Common myeloid progenitor, CD34-positive (primary cell): ENCODE measurements at regions not wholly inside any gene's neighbourhood (a gene's known extent, or its start where the extent isn't known, plus 50 kb on each side); places are given as distances from the start of the nearest gene placed in this dataset.
"Not testable (repeated sequence)": the region's sequence is repeated elsewhere in the genome, so short reads cannot be mapped to it uniquely, and the experiment has no call there.

Experiments used
- CTCF ChIA-PET: fragments of 350-600 bp; sonication (Branson Sonifier 250); formaldehyde crosslinking; loops from one replicate; lab custom pipeline; 2021; ENCODE audit warnings: antibody characterized with exemption; lab: Charles Lee
- POLR2A ChIA-PET: fragments of 350-600 bp; sonication (Branson Sonifier 250); formaldehyde crosslinking; loops from one replicate; lab custom pipeline; 2021; ENCODE audit warnings: antibody characterized with exemption; lab: Charles Lee
- DNase-seq, 3 donors: peaks; one replicate each; pipeline versions ENCODE4 v3.0.0 to v3.0.0-alpha.2; 2013
- H3K27ac ChIP-seq, 2 experiments: 1 replicate in 1 of 2; 2 replicates in 1 of 2; pipeline ENCODE4 v1.7.0; 2013; ENCODE audit warnings: inconsistent platforms in 2 of 2, low read length in 2 of 2, mild to moderate bottlenecking in 2 of 2, low read depth in 1 of 2, moderate library complexity in 1 of 2; ENCODE audit not compliant: severe bottlenecking in 2 of 2, insufficient read depth in 1 of 2, poor library complexity in 1 of 2
- H3K27me3 ChIP-seq, 5 experiments: replicated peaks in 2 of 5; 1 replicate in 3 of 5; 2 replicates in 2 of 5; pipeline versions ENCODE4 v1.6.1 to v1.7.0; 2013; ENCODE audit warnings: low read length in 4 of 5, mild to moderate bottlenecking in 2 of 5, moderate library complexity in 2 of 5, inconsistent platforms in 1 of 5; ENCODE audit not compliant: insufficient read depth in 5 of 5, control insufficient read depth in 4 of 5
- H3K36me3 ChIP-seq, 4 experiments: 1 replicate in 2 of 4; 2 replicates in 2 of 4; pipeline versions ENCODE4 v1.6.1 to v1.7.0; 2013; ENCODE audit warnings: low read length in 3 of 4, control low read depth in 1 of 4, mild to moderate bottlenecking in 1 of 4; ENCODE audit not compliant: control insufficient read depth in 4 of 4, insufficient read depth in 4 of 4
- H3K4me1 ChIP-seq, 4 experiments: 1 replicate in 3 of 4; 2 replicates in 1 of 4; pipeline versions ENCODE4 v1.6.1 to v1.7.1; 2013; ENCODE audit warnings: low read length in 3 of 4, mild to moderate bottlenecking in 3 of 4, control low read depth in 1 of 4, inconsistent platforms in 1 of 4, moderate library complexity in 1 of 4; ENCODE audit not compliant: control insufficient read depth in 4 of 4, insufficient read depth in 4 of 4; ENCODE audit errors: control extremely low read depth in 1 of 4
- H3K4me3 ChIP-seq, 7 experiments: 1 replicate in 4 of 7; 2 replicates in 3 of 7; pipeline versions ENCODE4 v1.5.1 to v1.7.0; 2013; ENCODE audit warnings: mild to moderate bottlenecking in 7 of 7, low read length in 6 of 7, moderate library complexity in 6 of 7, inconsistent platforms in 2 of 7, low read depth in 2 of 7, control low read depth in 1 of 7; ENCODE audit not compliant: insufficient read depth in 4 of 7, control insufficient read depth in 1 of 7; ENCODE audit errors: extremely low read depth in 1 of 7
- H3K9me3 ChIP-seq, 5 experiments: 1 replicate in 4 of 5; 2 replicates in 1 of 5; pipeline versions ENCODE4 v1.6.1 to v1.7.1; 2013; ENCODE audit warnings: low read length in 4 of 5, mild to moderate bottlenecking in 2 of 5, inconsistent platforms in 1 of 5, low read depth in 1 of 5, moderate library complexity in 1 of 5; ENCODE audit not compliant: control insufficient read depth in 4 of 5, insufficient read depth in 2 of 5; ENCODE audit errors: control extremely low read depth in 1 of 5
- WGBS: methylation state at CpG from one replicate; pipeline ENCODE4 v1.1.5; 2013; ENCODE audit not compliant: insufficient coverage; 5-methylcytosine and 5-hydroxymethylcytosine counted together

DNA sequence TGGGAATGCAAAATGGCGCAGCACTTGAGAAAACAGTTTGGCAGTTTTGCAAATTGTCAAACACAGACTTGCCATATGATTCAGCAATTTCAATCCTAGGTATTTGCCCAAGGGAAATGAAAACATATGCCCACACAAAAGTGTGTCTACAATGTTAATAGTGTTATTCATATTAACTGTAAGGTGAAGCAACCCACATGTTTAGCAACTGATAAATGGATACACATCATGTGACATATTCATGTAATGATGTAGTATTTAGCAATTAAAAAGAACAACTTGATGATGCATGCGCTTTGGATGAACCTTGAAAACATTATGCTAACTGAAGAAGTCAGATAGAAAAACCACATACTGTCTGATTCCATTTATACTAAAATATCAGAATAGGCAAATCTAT lies 539.0 kb upstream of the PPP2R3A start:
- no CpG with 5 or more reads among the region's 2 CpGs for WGBS
- Histone ChIP-seq H3K9me3 (peaks cover 0 to 3% (median 0%) of the 10 kb centered on the region in 5 experiments), H3K4me1 (no peaks in the 10 kb centered on the region), H3K36me3 (no peaks in the 10 kb centered on the region), H3K4me3 (no peak overlapping the region), H3K27me3 (no peaks in the 10 kb centered on the region), H3K27ac (no peak overlapping the region)
- no peak for DNase-seq
- CTCF ChIA-PET: no interaction called here
- POLR2A ChIA-PET: no interaction called here

- H3K4me1 ChIP-seq: no peaks in the 10 kb centered on the region
- H3K27ac ChIP-seq: no peak overlapping the region
- no peak overlapping the region for H3K4me3 ChIP-seq
- H3K27me3 ChIP-seq: no peaks in the 10 kb centered on the region
- H3K36me3 ChIP-seq: no peaks in the 10 kb centered on the region
- no CpG with 5 or more reads among the region's 2 CpGs for WGBS
- CTCF ChIA-PET: no interaction called here
- DNase-seq: no peak
- H3K9me3 ChIP-seq: peaks cover 0 to 6% (median 0%) of the 10 kb centered on the region in 5 experiments
- POLR2A ChIA-PET: no interaction called here
Measured at GRCh38 chr3:135432402-135432801, 533.1 kb upstream of the PPP2R3A start.

DNA sequence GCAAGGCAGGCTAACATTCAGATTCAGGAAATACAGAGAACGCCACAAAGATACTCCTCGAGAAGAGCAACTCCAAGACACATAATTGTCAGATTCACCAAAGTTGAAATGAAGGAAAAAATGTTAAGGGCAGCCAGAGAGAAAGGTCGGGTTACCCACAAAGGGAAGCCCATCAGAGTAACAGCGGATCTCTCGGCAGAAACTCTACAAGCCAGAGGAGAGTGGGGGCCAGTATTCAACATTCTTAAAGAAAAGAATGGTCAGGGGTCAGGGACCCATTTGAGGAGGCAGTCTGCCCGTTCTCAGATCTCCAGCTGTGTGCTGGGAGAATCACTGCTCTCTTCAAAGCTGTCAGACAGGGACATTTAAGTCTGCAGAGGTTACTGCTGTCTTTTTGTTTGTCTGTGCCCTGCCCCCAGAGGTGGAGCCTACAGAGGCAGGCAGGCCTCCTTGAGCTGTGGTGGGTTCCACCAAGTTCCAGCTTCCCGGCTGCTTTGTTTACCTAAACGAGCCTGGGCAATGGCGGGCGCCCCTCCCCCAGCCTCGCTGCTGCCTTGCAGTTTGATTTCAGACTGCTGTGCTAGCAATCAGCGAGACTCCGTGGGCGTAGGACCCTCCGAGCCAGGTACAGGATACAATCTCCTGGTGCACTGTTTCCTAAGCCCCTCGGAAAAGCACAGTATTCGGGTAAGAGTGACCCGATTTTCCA lies 526.5 kb upstream of the PPP2R3A start:
- POLR2A ChIA-PET, H3K9me3 ChIP-seq, CTCF ChIA-PET, H3K4me3 ChIP-seq, H3K36me3 ChIP-seq, H3K27ac ChIP-seq, H3K27me3 ChIP-seq, DNase-seq: not testable (repeated sequence)
- peaks cover 0 to 16% (median 8%) of the 10 kb centered on the region in 4 experiments for H3K4me1 ChIP-seq
- WGBS: 93% methylated on average over 14 of the region's 18 CpGs

GRCh38 chr3:135439632-135440031 lies 525.9 kb upstream of the PPP2R3A start:
- H3K4me3 ChIP-seq, H3K9me3 ChIP-seq, H3K27ac ChIP-seq, H3K36me3 ChIP-seq, DNase-seq, POLR2A ChIA-PET, H3K27me3 ChIP-seq: not testable (repeated sequence)
- CTCF ChIA-PET: interaction anchor here (1.5 kb wide), 1 partner anchor 11 kb away, joined by 4 read pairs; no protein-coding TSS in a partner anchor
- no CpG with 5 or more reads among the region's 7 CpGs for WGBS
- peaks cover 0 to 16% (median 8%) of the 10 kb centered on the region in 4 experiments for H3K4me1 ChIP-seq

DNA sequence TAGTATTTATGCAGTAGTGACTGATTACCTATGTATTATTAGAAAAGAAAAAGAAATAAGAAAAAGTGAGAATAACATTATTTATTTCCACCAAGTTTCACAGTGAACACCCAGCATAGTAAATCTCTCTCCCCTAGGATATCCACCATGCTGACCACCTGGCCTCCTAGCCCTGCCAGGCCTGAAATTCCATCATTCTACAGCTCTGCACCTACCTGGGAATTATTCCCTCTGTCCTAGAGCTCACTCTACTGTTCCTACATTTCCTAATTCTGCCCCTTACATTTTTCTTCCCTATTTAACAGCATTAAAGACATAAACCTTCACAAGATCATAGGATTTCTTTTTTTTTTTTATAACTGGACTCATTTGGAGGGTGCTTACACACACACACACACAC lies 525.3 kb upstream of the PPP2R3A start:
- Histone ChIP-seq H3K27ac (no peak overlapping the region), H3K36me3 (no peaks in the 10 kb centered on the region), H3K4me3 (peak overlapping the region in 1 of 7 experiments; percentile 19), H3K27me3 (no peaks in the 10 kb centered on the region), H3K4me1 (peaks cover 0 to 16% (median 8%) of the 10 kb centered on the region in 4 experiments), H3K9me3 (no peaks in the 10 kb centered on the region)
- CTCF ChIA-PET: interaction anchor here (0.7 to 1.5 kb wide), 2 partner anchors 11 to 14 kb away, joined by 3 to 4 read pairs; no protein-coding TSS in a partner anchor
- POLR2A ChIA-PET: no interaction called here
- no peak for DNase-seq

DNA sequence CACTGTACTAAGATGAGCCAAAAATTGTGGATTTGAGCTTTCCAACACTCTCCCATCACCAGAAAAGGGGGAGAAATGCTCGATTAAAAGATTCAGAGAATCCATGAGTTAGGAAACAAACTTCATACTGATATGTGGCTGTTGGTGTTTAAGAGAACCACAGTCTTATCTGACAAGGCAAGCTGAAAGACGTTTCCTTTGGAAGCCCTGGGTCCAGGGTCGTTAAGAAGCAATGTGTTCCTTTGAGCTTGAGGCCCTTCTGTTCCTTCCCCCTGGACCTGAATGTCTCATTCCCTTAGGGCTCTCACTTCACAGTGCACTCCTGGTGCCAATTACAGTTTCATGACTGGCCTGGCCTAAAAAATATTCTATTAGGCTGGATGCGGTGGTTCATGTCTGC lies 524.8 kb upstream of the PPP2R3A start:
- peak overlapping the region in 1 of 2 experiments; percentile 43 for H3K27ac ChIP-seq
- H3K27me3 ChIP-seq: no peaks in the 10 kb centered on the region
- H3K4me3 ChIP-seq: no peak overlapping the region
- CTCF ChIA-PET: interaction anchor here (0.7 to 1.5 kb wide), 2 partner anchors 10 to 13 kb away, joined by 3 to 4 read pairs; no protein-coding TSS in a partner anchor
- H3K36me3 ChIP-seq: no peaks in the 10 kb centered on the region
- POLR2A ChIA-PET: no interaction called here
- peaks cover 0 to 16% (median 8%) of the 10 kb centered on the region in 4 experiments for H3K4me1 ChIP-seq
- DNase-seq: peak; percentile 67 to 95 (median 89)
- H3K9me3 ChIP-seq: no peaks in the 10 kb centered on the region
- WGBS: 0% methylated on average over 2 of the region's 4 CpGs

- H3K4me3 ChIP-seq: no peak overlapping the region
- no peaks in the 10 kb centered on the region for H3K36me3 ChIP-seq
- WGBS: 100% methylated on average over 3 of the region's 5 CpGs
- H3K9me3 ChIP-seq: no peaks in the 10 kb centered on the region
- no peak for DNase-seq
- H3K4me1 ChIP-seq: peaks cover 0 to 29% (median 13%) of the 10 kb centered on the region in 4 experiments
- H3K27me3 ChIP-seq: no peaks in the 10 kb centered on the region
- ChIA-PET CTCF (interaction anchor here (1.3 kb wide), 1 partner anchor 59 kb away, joined by 4 read pairs; no protein-coding TSS in a partner anchor), POLR2A (no interaction called here)
- H3K27ac ChIP-seq: no peak overlapping the region
Measured at GRCh38 chr3:135444058-135444457, 521.5 kb upstream of the PPP2R3A start.
